Coronary artery (tissue), 2 donors: ENCODE measurements at regions not wholly inside any gene's neighbourhood (a gene's known extent, or its start where the extent isn't known, plus 50 kb on each side); places are given as distances from the start of the nearest gene placed in this dataset.

Experiments
- DNase-seq: peaks from one replicate; pipeline ENCODE4 v3.0.0-alpha.2; 2017; ENCODE audit warnings: low spot score
- H3K27ac ChIP-seq, 2 donors: fragments of 200-600 bp; sonication (generic); one replicate each; pipeline ENCODE4 v1.5.1; 2016 to 2019
- H3K4me3 ChIP-seq: fragments of 200-600 bp; sonication (generic); 2 replicates; pipeline ENCODE4 v1.5.1; 2016; ENCODE audit warnings: mild to moderate bottlenecking, moderate library complexity
- CTCF ChIP-seq: fragments of 200-600 bp; sonication (generic); IDR thresholded peaks from one replicate; pipeline ENCODE4 v1.5.1; 2019; ENCODE audit warnings: antibody characterized with exemption

- no peak for TF ChIP-seq CTCF
- no peak for DNase-seq
- no peak overlapping the region for H3K27ac ChIP-seq
- no peak overlapping the region for H3K4me3 ChIP-seq
Observed at GRCh38 chr17:15883617-15884111, 61.3 kb upstream of the ADORA2B start.

- Histone ChIP-seq H3K27ac (no peak overlapping the region), H3K4me3 (no peak overlapping the region)
- TF ChIP-seq CTCF, result no peak
- no peak for DNase-seq
Observed at GRCh38 chr17:15884731-15885130, 60.2 kb upstream of the ADORA2B start.

GRCh38 chr17:15885770-15886169 is 59.2 kb upstream of the ADORA2B start:
- no peak for DNase-seq
- TF ChIP-seq CTCF, result no peak
- H3K27ac ChIP-seq, result no peak overlapping the region

DNA sequence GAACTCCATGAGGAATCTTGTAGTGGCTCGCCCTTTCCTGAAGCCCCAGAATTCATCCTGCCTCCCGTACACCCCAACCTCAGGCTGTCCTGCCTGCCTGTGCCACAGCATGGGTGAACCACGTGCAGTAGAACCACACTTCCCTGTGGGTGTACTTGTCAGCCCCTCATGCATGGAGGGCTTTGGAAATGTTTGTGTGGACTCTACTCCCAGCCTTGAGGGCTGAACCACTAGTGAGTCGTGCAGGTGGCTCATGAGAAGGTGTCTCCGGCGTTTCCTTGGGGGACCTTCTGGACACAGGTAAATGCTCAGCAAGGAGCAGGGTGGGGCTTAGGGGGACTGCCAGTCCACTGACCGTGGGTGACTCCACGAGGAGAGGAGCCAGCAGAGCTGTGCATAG is 58.7 kb upstream of the ADORA2B start:
- DNase-seq, result no peak
- Histone ChIP-seq H3K4me3 (no peak overlapping the region), H3K27ac (no peak overlapping the region)
- TF ChIP-seq CTCF, result no peak

More at GRCh38 chr17:15885770-15886169, 59.2 kb upstream of the ADORA2B start:
- H3K4me3 ChIP-seq, result no peak overlapping the region

DNA sequence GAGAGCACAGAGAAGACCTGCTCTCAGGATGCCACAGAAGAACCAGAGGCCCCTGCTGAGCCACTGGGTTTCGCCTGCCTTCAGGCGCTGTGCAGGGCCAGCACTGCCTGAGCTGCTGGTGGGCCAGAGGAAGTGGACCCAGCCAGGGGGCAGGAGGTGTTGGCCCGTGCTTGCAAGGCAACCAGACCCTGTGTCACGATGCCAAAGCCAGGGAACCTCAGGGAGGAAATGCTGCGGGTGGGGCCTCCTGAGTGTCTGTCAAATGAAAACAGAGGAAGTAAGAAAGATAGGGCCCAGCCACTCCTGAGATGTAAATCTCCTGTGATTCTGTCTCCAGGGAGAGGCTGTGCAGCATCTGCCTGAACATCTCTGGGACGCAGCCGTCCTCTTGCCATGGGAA is 58.1 kb upstream of the ADORA2B start:
- DNase-seq, result no peak
- no peak overlapping the region for H3K27ac ChIP-seq
- no peak for TF ChIP-seq CTCF
- no peak overlapping the region for H3K4me3 ChIP-seq

GRCh38 chr17:15888436-15888835 is 56.5 kb upstream of the ADORA2B start:
- TF ChIP-seq CTCF, result no peak
- Histone ChIP-seq H3K27ac (no peak overlapping the region), H3K4me3 (no peak overlapping the region)
- no peak for DNase-seq

GRCh38 chr17:15890279-15890892 is 54.5 kb upstream of the ADORA2B start:
- no peak for TF ChIP-seq CTCF
- DNase-seq, result no peak
- Histone ChIP-seq H3K27ac (no peak overlapping the region), H3K4me3 (no peak overlapping the region)
